ENCODE measurements at regions not wholly inside any gene's neighbourhood (a gene's known extent, or its start where the extent isn't known, plus 50 kb on each side); places are given as distances from the start of the nearest gene placed in this dataset.

Small RNAs in the stretch of these regions (small RNA-seq; reads per million reads assigned to genes)
- gene AC108120.2 = 0 reads per million in 4 donors
